ENCODE measurements at regions not wholly inside any gene's neighbourhood (a gene's known extent, or its start where the extent isn't known, plus 50 kb on each side); places are given as distances from the start of the nearest gene placed in this dataset.
"Not testable (repeated sequence)": the region's sequence is repeated elsewhere in the genome, so short reads cannot be mapped to it uniquely, and the experiment has no call there.

DNA sequence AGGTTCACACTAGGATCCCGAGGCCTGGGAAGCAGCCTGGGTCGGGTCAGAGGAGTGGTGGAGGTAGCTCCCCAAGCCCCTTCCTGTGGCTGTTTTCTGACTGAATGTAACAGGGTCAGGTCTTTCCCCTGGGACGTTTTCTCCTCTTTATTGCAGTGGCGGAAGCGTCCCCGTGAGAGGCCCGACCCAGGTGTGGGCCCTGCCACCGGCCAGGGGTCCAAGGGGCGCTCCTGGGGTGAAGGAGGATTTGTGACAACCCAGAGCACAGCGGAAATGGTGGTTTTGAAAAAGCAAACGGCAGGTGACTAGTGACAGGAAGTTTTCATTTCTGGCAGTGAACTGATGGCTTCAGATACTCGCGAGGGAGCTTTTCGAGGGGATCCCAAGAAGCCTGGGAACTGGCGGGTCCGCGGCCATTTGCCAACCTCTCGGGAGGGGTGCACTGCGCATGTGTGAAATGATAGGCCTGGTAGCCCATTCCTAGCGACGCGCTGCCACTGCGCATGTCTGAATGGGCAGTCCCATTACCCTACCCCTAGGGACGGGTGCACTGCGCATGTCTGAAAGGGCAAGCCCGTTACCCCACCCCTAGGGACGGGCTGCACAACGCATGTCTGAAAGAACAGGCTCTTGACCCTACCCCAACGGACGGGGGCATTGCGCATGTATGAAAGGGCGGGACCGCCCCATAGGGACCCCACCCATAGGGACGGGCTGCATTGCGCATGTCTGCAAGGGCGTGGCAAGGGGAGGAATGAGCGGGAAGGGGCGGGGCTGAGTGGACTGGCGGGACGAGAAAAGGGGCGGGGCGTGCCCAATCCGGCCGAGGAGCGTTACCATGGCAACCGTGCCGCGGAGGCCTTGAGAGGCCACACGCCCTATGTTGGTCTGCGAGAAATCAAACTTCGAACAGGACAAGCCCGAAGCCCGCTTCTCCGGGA lies 1747.9 kb downstream of the TP53TG3F start:
- TF ChIP-seq, protein P1, sequence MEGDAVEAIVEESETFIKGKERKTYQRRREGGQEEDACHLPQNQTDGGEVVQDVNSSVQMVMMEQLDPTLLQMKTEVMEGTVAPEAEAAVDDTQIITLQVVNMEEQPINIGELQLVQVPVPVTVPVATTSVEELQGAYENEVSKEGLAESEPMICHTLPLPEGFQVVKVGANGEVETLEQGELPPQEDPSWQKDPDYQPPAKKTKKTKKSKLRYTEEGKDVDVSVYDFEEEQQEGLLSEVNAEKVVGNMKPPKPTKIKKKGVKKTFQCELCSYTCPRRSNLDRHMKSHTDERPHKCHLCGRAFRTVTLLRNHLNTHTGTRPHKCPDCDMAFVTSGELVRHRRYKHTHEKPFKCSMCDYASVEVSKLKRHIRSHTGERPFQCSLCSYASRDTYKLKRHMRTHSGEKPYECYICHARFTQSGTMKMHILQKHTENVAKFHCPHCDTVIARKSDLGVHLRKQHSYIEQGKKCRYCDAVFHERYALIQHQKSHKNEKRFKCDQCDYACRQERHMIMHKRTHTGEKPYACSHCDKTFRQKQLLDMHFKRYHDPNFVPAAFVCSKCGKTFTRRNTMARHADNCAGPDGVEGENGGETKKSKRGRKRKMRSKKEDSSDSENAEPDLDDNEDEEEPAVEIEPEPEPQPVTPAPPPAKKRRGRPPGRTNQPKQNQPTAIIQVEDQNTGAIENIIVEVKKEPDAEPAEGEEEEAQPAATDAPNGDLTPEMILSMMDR (conservative IDR thresholded peaks at IDR 0.05; ENCODE audit: control insufficient read depth, insufficient read depth, low read depth, low read length) = no peak
- no peak overlapping the region for H3K4me3 ChIP-seq (ENCODE audit: control insufficient read depth, low read depth, low read length)
- no peak for DNase-seq (ENCODE audit: low read depth)

DNA sequence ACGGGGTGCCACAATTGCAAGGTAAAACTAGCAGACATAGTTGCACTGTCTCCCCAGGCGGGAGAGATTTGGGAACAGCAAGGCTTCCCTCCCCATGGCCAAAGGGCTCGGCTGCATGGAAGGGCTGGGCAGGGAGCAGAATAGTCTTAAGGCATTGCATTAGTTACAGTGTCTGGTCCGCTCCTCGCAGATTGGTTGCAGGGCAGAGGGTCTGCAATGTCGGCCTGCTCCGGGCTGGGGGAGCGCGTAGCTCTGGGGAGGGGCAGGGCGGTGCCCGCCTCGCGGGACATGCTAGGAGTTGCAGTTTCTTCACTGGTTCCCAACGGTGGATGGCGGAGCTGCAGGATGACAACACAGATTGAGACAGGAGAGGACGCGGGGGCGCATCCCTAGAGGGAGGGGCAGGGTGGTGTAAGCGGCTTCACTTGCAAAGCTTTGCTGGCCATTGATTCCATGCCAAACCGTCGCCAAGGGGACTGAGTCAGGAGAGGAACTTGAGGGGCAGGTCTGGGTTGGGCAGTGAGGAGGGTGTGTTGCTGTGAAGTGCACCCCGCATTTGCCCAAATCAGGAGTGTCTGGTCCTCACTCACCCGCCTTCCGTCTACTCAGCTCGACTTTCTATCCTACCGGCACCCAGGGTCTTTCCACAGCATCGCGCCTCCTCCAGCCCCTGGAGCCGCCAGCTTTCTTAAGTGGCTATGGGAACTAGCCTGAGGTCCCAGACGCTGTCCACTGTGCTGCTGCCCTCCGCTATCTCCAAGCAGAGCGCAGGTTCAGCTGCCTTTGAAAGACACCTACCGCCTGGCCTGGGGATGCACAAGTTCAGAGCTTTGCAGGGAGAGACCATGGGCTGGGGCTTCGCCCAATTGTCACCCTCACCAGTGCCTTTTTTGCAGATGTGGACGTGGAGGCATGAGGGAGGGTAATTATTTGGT lies 1748.9 kb downstream of the TP53TG3F start:
- H3K4me3 ChIP-seq (ENCODE audit: control insufficient read depth, low read depth, low read length) = no peak overlapping the region
- TF ChIP-seq, protein P1 (conservative IDR thresholded peaks at IDR 0.05; ENCODE audit: control insufficient read depth, insufficient read depth, low read depth, low read length) = no peak
- DNase-seq (ENCODE audit: low read depth) = no peak

DNA sequence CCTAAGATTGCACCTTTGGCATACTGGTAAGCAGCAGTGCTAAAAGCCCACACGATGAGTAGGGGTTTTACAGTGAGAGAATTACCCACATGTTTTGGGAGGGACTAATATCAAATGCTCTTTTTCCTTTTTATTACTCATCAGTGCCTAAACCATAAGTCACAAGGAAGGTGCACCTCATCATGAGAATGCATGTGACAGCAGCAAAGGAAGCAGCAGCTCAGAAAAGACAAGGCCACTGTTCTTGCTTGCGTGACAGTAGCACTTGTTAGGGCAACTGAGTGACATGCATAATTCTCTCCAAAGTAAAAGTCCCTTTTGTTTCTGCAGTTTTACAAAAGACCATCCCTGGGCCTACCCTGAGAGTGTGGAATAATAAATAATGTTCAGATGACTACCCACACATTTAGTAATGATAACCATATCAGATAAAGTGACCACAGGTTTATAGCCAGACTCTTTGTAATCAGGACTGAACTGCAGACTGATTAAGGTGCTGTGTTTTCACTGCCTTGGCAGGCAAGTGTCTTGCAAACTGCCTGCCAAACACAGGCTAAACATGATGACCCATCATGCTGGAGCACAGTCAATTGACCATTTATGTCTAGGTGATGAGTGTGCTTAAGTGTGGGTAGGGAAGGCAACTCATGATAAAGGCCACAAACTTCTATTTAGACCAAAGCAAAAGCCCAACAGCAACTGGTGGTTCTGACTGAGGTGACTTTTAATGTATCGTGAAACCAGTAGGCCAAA lies 1751.4 kb downstream of the TP53TG3F start:
- H3K4me3 ChIP-seq (ENCODE audit: control insufficient read depth, low read depth, low read length) = no peak overlapping the region
- no peak for DNase-seq (ENCODE audit: low read depth)
- TF ChIP-seq, protein P1 (conservative IDR thresholded peaks at IDR 0.05; ENCODE audit: control insufficient read depth, insufficient read depth, low read depth, low read length) = no peak

DNA sequence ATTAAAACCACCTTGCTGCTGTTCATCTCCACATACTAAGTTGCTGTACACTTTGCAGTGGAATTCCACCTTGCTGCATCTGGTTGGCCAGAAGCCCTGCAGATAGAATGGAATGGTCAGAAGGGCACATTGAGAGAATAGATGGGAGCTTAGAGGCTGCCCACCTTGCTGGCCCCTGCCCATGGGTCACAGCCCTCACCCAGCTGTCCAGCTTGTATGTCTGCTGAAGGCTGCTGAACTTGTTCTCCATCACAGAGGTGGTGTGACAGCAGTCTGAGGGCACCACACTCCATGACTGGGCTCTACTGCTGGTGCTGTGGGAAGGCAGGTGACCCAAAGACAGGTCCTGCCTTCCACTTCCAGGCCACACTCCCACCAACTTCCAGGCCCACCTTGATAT lies 1755.4 kb downstream of the TP53TG3F start:
- TF ChIP-seq, protein P1 (conservative IDR thresholded peaks at IDR 0.05; ENCODE audit: control insufficient read depth, insufficient read depth, low read depth, low read length) = no peak

DNA sequence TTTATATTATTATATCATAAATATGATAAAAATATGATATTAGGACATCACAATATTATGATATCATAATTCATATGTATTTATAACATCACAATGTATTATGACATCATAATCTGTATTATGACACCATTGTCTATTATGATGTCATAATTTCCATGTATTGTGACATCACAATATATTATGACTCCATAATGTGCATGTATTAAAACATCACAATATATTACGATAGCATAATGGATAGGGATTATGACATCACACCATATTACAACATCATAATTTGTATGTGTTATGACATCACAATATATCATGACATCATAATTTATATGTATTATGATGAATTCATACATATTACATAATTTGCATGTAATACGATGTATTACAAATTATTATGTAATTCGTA lies 1755.9 kb downstream of the TP53TG3F start:
- TF ChIP-seq, protein P1 (conservative IDR thresholded peaks at IDR 0.05; ENCODE audit: control insufficient read depth, insufficient read depth, low read depth, low read length) = no peak
- no peak for DNase-seq (ENCODE audit: low read depth)
- H3K4me3 ChIP-seq (ENCODE audit: control insufficient read depth, low read depth, low read length) = no peak overlapping the region

More for the DNA sequence above, 1755.4 kb downstream of the TP53TG3F start:
- no peak for DNase-seq (ENCODE audit: low read depth)
- H3K4me3 ChIP-seq (ENCODE audit: control insufficient read depth, low read depth, low read length) = no peak overlapping the region

DNA sequence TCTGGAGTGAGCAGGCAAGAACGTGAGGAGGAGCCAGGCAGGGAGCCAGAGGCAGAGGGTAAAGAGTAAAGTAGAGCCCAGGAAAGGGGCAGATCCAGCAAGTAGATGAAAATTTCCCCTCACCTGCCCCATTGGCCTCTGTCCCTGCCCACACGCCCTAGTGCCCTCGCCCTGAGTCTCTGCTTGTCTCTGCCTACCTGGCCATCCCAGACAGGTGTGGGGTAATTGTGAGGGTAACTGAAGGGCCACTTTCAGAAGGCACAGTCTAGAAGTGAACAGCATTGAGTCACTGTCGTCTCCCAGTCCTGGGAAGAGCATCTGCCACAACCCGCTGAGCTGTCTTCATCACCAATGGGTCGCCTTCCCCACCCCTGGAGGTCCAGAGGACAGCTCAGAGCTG lies 1756.8 kb downstream of the TP53TG3F start:
- not testable (repeated sequence) for H3K4me3 ChIP-seq (ENCODE audit: control insufficient read depth, low read depth, low read length); DNase-seq (ENCODE audit: low read depth)

Data from fibroblast of mammary gland (primary cell).